Activated naive CD4-positive, alpha-beta T cell treated with anti-CD3 and anti-CD28 coated beads, Interleukin-2, amount 50 U/mL, for 16 hours (primary cell): ENCODE measurements at regions not wholly inside any gene's neighbourhood (a gene's known extent, or its start where the extent isn't known, plus 50 kb on each side); places are given as distances from the start of the nearest gene placed in this dataset.

Experiments used
- DNase-seq: peaks from one replicate; pipeline ENCODE4 v3.0.0-alpha.2; 2020

DNA sequence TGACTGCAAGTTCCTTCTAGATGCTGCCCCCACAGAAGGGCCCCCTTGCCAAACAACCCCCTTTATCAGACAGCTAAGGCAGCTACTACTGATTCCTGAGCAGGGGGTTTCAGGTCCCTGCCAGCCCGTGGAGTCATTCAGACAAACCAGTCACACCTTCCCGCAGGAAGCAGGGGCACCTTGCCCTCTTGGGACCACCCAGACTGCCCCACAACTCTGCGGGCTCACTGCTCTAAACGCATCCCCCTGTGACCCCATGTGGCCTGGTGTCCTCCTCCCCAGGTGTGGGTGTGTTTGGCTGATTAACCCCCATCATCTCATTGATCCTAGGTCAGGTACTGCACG is 298.9 kb downstream of the TCERG1L start:
- DNase-seq = no peak

DNA sequence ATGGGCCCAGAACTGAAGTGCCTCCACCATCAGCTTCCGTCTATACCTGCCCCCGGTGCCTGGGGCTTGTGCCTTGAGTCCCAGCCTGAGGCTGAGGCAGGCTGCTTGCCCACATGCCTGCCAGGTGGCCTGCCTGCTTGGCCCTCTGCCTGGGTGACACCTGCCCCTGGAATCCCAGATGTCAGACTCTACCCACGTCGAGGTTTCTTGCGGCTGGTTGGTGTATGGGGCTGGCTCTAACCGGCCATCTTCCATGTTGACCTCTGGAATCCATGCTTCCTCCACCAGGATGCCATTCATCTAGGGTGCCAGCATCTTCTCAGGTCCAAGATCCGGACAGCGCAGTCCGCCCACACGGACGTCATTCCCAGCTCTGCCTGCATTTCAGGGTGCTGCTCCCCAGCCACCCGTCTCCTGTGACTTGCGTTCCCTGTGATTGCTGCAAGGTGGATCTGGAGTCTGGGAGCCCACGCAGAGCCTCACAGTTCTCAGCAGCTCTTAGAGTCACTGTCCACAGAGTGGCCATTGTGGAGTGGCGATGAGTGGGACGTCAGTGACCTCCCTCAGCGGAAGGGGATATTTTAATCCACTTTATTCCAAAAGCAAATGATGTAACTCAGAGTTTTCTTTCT is 298.1 kb downstream of the TCERG1L start:
- no peak for DNase-seq

DNA sequence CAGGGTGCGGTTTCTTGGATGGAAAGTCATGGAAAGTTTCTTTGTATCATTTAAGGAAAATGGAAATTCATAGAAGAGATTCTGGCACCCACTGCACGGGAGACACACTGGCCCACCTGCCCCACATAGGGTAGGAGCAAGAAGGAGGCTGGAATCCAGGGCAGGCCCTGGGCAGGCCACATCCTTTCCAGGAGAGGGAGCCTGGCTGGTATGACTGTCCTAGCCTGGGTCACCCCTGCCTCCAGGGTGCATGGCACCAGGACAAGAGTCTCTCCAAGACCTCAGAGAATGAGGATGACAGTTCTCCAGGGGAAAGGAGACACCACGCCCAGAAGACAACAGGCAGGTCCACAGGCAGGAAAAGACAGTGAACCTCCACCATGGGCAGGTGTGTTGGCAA is 297.2 kb downstream of the TCERG1L start:
- DNase-seq = no peak

DNA sequence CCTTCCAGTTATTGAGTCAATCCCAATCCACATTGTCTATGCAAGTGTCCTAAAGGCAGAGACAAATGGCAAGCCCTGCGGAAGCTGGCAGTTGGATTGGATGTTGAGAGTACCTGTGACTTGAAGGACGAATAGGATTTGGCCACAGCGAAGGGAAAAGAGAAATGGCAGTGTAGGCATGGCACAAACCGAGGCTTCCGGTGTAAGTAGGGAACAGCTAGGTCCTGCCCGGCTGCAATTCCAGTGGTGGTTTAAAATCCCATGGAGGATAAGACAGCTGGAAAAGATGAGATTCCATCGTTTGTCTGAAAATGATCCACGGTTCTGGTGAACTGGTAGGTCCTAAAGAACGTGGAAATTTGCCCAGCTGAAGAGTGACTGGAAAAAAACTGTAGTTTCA is 296.2 kb downstream of the TCERG1L start:
- DNase-seq = no peak

DNA sequence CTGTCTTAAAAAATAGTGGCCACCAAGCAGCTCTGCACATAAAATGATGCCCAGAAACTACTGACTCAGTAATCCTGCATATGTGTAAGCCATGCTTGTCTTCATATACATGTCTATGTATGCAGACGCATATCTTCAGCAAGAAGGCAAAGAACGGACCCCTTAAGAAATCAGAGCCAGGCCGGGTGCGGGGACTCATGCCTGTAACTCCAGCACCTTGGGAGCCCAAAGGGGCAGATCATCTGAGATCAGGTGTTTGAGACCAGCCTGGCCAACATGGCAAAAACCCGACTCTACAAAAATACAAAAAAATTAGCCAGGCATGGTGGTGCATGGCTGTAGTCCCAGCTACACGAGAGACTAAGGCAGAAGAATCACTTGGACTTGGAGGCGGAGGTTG is 295.0 kb downstream of the TCERG1L start:
- DNase-seq = no peak

DNA sequence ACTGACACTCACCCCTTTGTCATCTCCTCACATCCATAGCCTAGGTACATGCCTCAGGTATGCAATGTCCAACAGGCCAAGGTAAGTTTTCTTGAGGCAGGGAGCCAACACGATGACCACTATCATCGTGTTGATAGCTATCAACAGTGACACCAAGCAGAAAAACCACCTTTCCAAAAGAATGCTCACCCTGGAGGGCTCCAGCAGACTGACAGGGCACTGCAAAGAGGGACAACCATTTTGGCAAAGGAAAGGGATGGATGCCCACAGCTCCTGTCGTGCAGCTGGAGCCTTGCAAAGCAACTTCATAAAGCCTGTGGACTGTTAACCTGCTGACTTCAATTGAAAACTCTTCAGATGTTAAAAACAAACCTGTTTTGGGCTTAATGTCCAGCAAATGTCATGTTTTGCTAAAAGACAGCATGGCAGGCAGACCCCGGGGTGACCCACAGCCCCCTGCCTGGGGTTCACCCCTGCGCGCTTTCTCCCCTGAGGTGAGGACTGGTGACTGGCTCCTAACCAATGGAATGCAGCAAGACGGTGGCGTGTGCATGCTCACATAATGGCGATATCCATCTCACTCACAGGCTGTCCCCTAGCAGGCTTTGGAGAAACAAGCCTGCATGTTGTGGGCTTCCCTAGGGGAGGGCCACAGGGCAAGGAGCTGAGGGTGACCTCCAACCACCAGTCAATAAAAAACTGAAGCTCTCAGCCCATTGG is 293.8 kb downstream of the TCERG1L start:
- no peak for DNase-seq

DNA sequence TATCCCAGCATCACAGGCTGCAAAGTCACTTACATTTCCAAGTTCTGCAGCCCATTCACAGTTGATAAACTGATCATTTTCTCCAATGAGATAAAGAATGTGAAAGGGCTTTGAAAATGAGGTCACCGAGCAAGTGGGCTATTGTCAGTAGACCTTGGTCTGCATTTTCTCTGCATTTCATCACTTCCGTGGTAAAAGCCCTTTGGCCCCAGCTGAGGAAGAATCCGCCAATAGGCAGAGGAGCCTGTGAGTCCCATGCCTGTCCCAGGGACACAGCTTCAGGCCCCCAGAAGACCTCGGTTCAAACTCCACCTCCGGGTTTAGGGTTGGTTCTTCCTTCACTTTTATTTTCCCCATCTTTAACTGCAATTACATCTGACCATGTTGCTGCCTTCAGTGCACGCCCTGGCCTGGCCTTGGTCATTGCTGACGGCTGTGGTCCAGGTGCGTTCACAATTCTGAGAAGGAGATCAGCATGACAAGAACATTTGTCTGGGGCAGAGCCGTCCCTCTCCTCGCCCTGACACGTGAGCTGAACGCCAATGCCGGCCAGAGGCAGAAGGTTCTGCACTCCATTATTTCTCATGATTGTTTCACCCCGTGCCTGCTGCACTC is 292.5 kb downstream of the TCERG1L start:
- DNase-seq = no peak

DNA sequence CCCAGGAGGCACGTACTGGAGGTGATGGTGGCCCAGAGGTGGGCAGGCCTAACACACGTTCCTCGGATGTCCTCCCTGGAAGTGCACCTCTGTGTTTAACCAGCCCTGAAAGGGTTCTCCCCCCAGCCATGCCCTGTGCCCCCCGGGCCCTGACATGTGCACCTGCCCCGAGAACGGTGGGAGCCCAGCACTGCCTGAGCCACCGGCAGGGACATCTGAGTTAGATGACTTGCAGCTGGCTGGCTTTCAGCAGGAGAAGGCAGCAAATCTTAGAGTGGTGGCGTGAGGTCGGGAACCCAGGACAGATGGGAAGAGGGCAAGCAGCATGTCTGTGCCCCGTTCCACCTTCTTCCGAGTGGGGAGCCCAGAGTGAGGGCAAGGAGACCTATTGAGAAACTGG is 291.8 kb downstream of the TCERG1L start:
- DNase-seq = no peak

DNA sequence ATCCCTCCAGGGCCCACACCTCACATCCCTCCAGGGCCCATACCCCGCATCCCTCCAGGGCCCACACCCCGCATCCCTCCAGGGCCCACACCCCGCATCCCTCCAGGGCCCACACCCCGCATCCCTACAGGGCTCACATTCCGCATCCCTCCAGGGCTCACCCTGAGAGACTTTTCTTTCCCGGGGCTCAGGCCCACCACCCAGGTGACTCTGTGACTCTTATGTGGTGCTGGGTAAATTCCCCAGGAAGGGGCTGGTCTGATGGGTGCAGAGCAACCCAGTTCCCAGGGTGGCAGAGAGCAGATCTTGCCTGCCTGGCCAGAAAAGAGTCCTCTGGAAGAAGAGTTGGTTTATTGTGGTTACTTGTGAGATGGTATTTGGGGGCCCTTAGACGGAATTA is 290.7 kb downstream of the TCERG1L start:
- DNase-seq = no peak

DNA sequence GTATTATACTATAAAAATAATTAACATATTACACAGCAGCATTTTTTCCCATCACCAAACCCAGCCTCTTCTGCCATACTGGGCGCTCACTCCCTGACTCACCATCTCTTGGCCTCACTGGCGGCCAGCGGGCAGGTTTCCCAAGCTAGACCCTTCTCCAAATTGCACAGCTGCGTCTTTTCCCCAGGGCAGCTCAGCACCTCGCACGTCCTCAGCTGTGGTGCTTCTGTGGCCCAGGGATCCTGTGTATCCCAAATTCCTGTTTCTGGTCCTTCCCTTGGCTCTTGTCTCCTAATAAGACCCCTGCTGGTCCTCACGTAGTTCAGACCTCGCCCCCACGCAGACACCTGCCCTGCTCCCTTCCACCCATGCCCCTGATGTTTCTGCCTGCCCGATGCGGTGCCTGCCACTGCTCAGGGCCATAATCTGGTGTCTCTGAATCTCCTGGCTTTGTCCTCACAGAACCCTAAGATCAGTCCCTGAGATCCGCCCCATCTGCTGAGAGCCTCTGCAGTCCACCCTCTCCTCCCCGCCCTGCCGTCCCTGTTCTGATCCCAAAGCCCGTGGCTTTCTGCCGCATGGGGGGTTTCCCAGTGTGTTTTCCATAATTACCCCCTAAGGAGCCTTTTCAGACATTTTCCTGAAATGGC is 290.1 kb downstream of the TCERG1L start:
- no peak for DNase-seq

DNA sequence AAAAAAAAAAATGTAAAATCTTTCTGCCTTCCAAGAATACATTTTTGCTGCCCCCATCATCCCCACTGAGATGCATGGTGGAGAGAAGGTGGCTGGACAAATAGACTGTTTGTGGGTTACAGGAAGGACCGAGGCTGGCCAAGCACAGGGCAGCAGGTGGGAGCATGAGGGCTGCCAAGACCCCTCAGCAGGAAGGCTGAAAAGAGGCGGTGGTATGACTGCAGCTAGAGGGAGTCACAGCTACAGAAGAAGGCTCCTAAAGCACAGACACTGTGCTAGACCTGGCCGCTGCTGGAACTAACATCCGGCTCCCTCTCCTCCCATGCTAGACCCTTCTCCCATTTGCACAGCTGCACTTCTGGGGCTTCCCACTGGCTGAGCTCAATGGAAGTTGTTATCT is 289.6 kb downstream of the TCERG1L start:
- DNase-seq = no peak

DNA sequence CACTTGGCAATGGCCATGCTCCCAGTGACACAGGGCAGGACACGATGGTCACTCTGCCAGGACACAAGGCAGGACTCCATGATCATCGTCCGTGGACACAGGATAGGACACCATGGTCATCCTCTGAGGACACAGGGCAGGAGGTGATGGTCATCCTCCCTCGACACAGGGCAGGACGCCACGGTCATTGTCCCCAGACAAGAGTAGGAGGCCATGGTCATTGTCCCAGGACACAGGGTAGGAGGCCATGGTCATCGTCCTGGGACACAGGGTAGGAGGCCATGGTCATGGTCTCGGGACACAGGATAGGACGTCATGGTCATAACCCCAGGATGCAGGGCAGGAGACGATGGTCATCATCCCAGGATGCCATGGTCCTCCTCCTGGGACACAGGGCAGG is 289.2 kb downstream of the TCERG1L start:
- DNase-seq = no peak

DNA sequence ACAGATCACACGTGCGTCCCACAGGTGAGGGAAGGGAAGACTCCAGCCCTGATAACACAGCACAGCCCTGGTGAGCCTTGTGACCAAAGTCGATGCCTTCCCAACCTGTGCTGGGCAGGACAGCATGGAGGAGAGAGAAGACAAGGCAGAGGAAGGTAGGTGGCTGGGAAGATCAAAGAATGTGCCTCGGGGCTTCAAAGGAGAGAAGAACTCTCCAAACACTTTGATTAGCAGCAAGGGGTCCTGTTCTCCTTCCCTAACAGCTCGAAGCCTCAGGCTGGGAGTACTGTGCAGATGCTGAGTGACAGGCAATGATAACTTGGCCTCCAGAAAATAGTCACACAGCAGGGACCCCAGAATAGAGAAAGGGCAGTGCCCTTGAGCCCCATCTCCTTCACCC is 288.5 kb downstream of the TCERG1L start:
- no peak for DNase-seq

DNA sequence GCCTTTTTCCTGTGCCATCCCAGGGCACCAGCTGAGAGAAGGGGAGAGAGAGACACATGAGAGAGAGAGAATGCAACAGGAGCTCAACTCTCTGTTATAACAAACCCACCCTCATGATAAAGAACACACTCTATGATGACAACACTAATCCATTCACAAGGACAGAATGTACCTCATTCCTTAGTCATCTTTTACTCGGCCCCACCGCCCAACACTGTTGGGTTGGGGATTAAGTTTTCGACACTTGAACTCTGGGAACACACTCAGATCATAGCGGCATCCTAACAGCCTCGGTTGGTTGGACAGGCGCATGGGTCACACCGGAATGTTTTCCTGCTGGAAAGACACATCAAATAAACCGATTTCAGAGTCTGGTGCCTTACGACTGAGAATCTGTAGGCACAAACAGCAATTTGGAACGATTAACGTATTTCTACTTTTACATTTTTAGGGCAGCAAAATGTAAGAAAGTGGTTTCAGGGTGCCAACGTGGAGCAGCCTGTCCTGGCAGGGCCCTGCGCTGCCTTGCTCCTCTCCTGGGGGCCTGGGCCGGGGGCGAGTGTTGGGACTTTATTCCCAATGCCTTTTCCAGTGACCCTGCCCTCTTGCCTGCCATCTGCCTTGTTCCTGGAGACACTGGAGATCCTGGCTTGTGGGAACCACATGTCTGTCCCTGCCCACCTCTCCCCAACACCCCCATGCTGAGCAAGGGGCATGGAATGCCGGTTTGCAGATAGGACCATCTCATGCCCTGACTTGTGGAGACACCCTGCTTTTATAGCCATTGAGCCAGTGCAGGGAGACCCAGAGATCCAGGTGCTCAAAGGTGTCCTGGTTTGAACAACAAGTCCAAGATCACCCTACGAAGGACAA is 287.0 kb downstream of the TCERG1L start:
- no peak for DNase-seq

DNA sequence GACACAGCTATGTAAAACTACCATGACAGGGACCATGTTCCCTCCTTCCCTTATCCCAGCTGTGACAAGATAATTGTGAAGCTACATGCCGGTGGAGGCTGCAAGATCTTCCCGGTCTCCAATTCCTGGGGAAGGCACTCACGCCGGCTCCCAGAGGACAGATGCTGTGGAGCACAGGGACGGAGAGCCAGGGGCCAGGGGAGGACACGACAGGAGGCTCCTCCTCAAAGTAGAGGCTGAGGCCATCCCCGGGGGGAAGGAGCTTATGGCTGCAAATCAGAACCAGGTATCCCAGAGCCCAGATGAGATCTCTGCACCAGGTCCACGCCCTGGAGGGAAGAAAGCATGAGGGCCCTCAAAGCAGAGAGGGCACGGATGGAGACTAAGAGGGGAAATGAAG is 286.2 kb downstream of the TCERG1L start:
- no peak for DNase-seq

DNA sequence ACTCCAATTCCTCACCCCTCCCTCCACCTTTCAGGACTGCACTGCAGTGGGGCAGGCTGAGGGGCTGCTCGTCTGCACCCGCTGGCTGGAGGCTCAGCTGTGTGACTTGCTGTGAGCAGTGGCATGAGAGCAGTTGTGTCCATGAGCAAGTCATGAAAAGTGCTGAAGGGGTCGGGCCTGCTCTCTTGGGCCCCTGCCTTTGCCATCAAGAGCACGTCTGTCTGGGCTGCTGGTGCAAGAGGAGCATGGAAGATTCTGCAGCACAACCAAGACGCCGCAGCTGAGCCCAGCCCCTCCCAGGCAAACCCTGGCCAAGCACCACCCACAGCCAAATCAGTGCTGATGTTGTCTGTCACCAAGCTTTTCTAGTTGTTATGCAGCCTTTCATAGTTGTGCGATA is 284.3 kb downstream of the TCERG1L start:
- no peak for DNase-seq

DNA sequence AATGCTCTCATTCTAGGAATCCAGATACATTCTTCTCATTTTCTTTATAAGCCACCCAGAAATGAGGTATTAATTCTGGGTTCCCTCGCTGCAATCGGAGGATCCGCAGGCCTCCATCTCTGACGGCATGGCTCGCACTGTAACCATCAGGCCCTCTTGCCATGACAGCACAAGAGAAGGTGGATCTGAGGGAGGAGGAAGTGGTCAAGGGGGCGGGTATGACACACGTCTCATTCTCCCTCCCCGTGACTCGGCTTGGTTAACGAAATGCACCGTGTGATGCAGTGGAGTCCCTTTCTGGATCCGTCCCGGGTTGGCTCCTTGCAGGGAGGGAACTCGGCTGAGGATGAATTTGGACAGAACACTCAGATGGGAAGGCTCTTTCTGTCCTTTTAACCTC is 280.2 kb downstream of the TCERG1L start:
- no peak for DNase-seq

DNA sequence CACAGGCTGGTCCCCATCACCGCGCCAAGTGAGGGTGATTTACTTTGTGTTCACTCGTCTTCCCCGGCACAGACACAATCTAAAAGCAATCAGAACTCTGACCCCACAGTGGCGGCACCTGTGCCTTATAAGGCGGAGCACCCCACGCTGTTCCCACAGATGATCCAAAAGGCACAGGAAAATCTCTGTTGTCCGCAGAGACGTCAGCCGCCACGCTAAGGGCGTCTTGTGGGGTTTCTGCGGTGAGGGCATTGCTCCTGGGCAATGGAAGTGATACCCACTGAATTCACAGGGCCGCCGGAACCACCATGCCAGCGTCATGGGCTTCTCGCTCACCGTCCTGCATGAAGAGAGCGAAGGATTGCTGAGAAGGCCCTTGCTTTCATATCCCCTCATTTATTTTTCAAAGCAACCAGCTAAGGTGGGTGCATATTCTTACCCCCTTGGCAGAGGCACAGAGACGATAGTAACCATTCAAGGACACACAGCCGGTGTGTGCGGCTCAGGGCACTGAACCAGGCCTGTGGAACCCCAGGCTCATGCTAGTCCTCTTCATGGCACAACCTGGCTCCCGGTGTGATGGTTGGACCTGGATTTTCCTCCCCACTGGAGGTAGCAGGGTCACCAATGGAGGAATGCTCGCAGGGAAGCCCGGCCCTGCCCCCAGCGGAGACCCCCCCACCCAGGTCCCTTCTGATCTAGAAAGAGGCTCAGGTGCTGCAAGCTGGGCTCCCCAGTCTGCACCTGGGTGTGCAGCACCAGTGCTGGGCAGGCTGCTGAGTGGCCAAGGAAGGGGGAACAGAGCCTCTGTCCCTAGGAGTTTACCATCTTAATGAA is 279.0 kb downstream of the TCERG1L start:
- DNase-seq = no peak

DNA sequence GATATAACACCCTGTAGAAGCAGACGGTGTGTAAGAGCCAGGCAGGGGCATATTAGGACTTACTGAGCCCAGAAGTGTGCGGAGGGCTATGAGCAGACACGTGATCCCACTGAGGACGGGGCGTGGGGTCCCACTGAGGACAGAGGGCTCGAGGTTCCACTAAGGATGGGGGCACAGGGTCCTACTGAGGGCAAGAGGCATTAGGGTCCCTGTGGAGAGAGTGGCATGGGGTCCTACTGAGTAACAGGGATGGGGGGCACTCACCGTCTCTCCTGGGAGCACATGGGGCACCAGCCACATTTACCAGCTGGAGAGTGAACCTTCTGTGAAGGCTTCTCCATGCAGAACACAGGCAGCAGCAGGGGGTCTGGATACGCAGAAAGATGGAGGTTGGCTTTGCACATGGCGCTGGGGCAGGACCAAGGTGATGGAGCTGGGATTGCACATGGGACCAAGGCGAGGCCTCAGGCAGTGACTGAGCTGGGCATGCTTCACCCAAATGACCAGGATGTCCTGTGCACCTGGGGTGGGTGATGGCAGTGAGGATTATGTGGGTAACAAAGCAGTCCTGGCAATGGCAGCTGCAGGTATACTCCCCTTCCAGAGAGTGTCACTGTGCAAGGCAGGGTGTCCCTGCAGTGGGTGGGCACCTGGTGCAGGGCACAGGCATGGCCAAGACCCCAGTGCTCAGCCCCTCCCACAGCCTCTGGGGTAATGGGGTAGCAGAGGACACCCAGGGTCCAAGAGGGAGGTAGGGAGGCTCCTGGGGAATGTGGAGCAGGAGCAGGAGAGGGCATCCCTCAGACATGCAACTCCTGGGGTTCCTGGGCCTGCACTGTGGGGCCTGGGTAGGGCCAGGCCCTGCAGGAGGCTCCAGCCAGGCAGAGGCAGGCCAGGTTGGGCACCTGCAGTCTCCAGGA is 278.1 kb downstream of the TCERG1L start:
- DNase-seq = no peak

DNA sequence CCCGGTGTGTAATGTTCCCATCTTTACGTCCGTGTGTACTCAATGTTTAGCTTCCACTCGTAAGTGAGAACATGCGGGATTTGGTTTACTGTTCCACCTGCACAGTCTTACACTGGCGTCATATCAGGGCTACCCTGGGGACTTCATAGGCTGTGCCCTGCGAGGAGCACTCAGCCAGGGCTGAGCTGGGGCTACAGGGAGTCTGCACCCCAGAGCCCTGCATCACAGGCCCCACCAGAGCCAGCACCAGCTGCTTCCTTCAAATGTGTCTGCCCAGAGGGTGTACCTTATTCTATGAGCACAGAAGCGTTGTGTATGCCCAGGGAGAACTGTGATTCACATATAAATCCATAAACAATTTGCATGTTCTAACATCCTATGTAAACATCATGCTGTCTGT is 277.1 kb downstream of the TCERG1L start:
- DNase-seq = no peak

DNA sequence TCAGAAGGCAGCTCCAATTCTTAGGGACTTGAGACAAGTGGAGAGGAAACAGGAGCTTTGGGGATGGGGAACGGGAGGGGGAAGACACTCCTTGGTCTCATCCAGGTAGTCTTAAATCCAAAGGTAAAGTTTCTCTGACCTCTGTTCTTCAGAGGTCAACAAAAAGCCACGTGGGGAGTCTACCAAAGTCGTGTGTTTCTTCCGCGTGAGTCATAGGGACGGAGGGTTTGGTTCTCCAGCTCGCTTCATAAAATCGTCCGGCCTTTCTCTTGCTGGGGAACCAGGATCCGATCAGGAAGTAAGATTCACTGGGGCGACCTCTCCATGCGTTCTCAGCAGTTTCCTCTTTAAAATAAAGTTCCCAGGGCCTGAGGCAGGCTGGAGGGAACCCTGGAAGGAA is 275.7 kb downstream of the TCERG1L start:
- DNase-seq = no peak
